H1 (cell line): ENCODE measurements at regions not wholly inside any gene's neighbourhood (a gene's known extent, or its start where the extent isn't known, plus 50 kb on each side); places are given as distances from the start of the nearest gene placed in this dataset.

Experiments
- CTCF ChIA-PET: fragments of 300-600 bp; sonication (Branson Sonifier 250); formaldehyde crosslinking; loops from one replicate; lab custom pipeline; 2021; ENCODE audit not compliant: partially characterized antibody; lab: Charles Lee
- POLR2A ChIA-PET: fragments of 300-600 bp; sonication (Branson Sonifier 250); formaldehyde crosslinking; loops from one replicate; lab custom pipeline; 2021; ENCODE audit warnings: inconsistent platforms; ENCODE audit not compliant: partially characterized antibody; lab: Charles Lee
- DNase-seq, 2 experiments: peaks; one replicate each; pipeline versions ENCODE4 v3.0.0 to v3.0.0-alpha.2; 2010 to 2022; ENCODE audit warnings: low spot score in 2 of 2, low read depth in 1 of 2, mixed read lengths in 1 of 2
- FAIRE-seq: peaks from 2 replicates; lab custom pipeline; 2011; peaks lifted over from hg19 to GRCh38; lab: Jason Lieb, UNC
- H2AFZ ChIP-seq: 2 replicates; pipeline ENCODE4 v1.8.1; 2012; ENCODE audit warnings: low read length, inconsistent platforms
- H2AK5ac ChIP-seq: 2 replicates; pipeline ENCODE4 v1.6.1; 2013; ENCODE audit warnings: low read depth, low read length
- H2BK120ac ChIP-seq: replicated peaks from 2 replicates; pipeline ENCODE3; 2013; ENCODE audit warnings: low read depth, low read length, inconsistent platforms
- H2BK12ac ChIP-seq: 2 replicates; pipeline ENCODE4 v1.6.1; 2013; ENCODE audit warnings: low read depth, low read length
- H2BK15ac ChIP-seq: 2 replicates; pipeline ENCODE4 v1.6.1; 2013; ENCODE audit warnings: low read length
- H2BK20ac ChIP-seq: 2 replicates; pipeline ENCODE4 v1.6.1; 2013; ENCODE audit warnings: low read length
- H2BK5ac ChIP-seq: 2 replicates; pipeline ENCODE4 v1.6.1; 2013; ENCODE audit warnings: low read depth, low read length
- H3K14ac ChIP-seq: 2 replicates; pipeline ENCODE4 v1.6.1; 2013; ENCODE audit warnings: inconsistent platforms; ENCODE audit not compliant: insufficient read length
- H3K18ac ChIP-seq: 2 replicates; pipeline ENCODE4 v1.6.1; 2013; ENCODE audit warnings: low read length; ENCODE audit errors: extremely low read depth
- H3K23ac ChIP-seq: 2 replicates; pipeline ENCODE4 v1.6.1; 2013; ENCODE audit warnings: inconsistent platforms; ENCODE audit not compliant: insufficient read length
- H3K23me2 ChIP-seq: 2 replicates; pipeline ENCODE4 v1.6.1; 2013; ENCODE audit warnings: low read depth, low read length
- H3K27ac ChIP-seq: 2 replicates; pipeline ENCODE4 v1.6.1; 2011; ENCODE audit warnings: low read depth, low read length, inconsistent platforms
- H3K27me3 ChIP-seq, 4 experiments: replicated peaks in 1 of 4; 1 replicate in 1 of 4; 2 replicates in 3 of 4; pipeline versions ENCODE4 v1.6.1 to v1.8.1; 2011 to 2013; ENCODE audit warnings: low read length in 3 of 4, mild to moderate bottlenecking in 3 of 4, inconsistent platforms in 2 of 4, mixed read lengths in 2 of 4, moderate library complexity in 1 of 4; ENCODE audit not compliant: control insufficient read depth in 3 of 4, insufficient read depth in 3 of 4; ENCODE audit errors: extremely low read depth in 1 of 4
- H3K36me3 ChIP-seq, 4 experiments: 2 replicates each; pipeline versions ENCODE4 v1.6.1 to v1.8.1; 2011 to 2013; ENCODE audit warnings: mild to moderate bottlenecking in 4 of 4, low read length in 3 of 4, moderate library complexity in 2 of 4, control low read depth in 1 of 4, inconsistent platforms in 1 of 4; ENCODE audit not compliant: insufficient read depth in 4 of 4, control insufficient read depth in 2 of 4
- H3K4ac ChIP-seq: replicated peaks from 2 replicates; pipeline ENCODE3; 2013; ENCODE audit warnings: low read length, low read depth, mixed read lengths, inconsistent platforms; ENCODE audit not compliant: insufficient read length
- H3K4me1 ChIP-seq, 4 experiments: replicated peaks in 1 of 4; 1 replicate in 1 of 4; 2 replicates in 3 of 4; pipeline versions ENCODE4 v1.6.1 to v1.8.1; 2011 to 2013; ENCODE audit warnings: low read length in 3 of 4, inconsistent platforms in 2 of 4, mixed read lengths in 1 of 4; ENCODE audit not compliant: insufficient read depth in 4 of 4, control insufficient read depth in 3 of 4
- H3K4me2 ChIP-seq, 2 experiments: 2 replicates each; pipeline versions ENCODE4 v1.6.1 to v1.8.1; 2011 to 2013; ENCODE audit warnings: low read depth in 2 of 2, low read length in 2 of 2, control low read depth in 1 of 2, inconsistent platforms in 1 of 2, mild to moderate bottlenecking in 1 of 2; ENCODE audit not compliant: insufficient read depth in 1 of 2
- H3K4me3 ChIP-seq, 4 experiments: fragments of 200-600, 300-600 bp in 1 of 4; sonication (generic), shearing (Covaris generic), sonication (Bioruptor Twin) in 1 of 4; 2 replicates each; pipeline versions ENCODE4 v1.5.1 to v1.8.1; 2011 to 2016; ENCODE audit warnings: low read length in 4 of 4, low read depth in 3 of 4, control low read depth in 2 of 4, inconsistent platforms in 2 of 4, mild to moderate bottlenecking in 2 of 4, mixed read lengths in 1 of 4, moderate library complexity in 1 of 4; ENCODE audit not compliant: insufficient read depth in 2 of 4; ENCODE audit errors: extremely low read depth in 1 of 4
- H3K56ac ChIP-seq: replicated peaks from 2 replicates; pipeline ENCODE3; 2013; ENCODE audit warnings: low read depth, mild to moderate bottlenecking, mixed read lengths, low read length, inconsistent platforms; ENCODE audit not compliant: insufficient read length
- H3K79me1 ChIP-seq: 2 replicates; pipeline ENCODE4 v1.6.1; 2013; ENCODE audit warnings: low read depth, low read length, control low read depth
- H3K79me2 ChIP-seq, 2 experiments: 2 replicates each; pipeline versions ENCODE4 v1.6.1 to v1.8.1; 2012 to 2013; ENCODE audit warnings: low read length in 2 of 2, mild to moderate bottlenecking in 2 of 2, inconsistent platforms in 1 of 2; ENCODE audit not compliant: insufficient read depth in 2 of 2, control insufficient read depth in 1 of 2
- H3K9ac ChIP-seq, 4 experiments: replicated peaks in 1 of 4; 1 replicate in 1 of 4; 2 replicates in 3 of 4; pipeline versions ENCODE4 v1.6.1 to v1.8.1; 2011 to 2013; ENCODE audit warnings: low read depth in 3 of 4, low read length in 3 of 4, control low read depth in 2 of 4, mild to moderate bottlenecking in 2 of 4, moderate library complexity in 2 of 4, inconsistent platforms in 1 of 4; ENCODE audit errors: extremely low read depth in 1 of 4
- H3K9me3 ChIP-seq, 2 experiments: 2 replicates each; pipeline versions ENCODE4 v1.6.1 to v1.8.1; 2012 to 2013; ENCODE audit warnings: mild to moderate bottlenecking in 2 of 2, moderate library complexity in 2 of 2, control low read depth in 1 of 2, inconsistent platforms in 1 of 2, low read depth in 1 of 2, low read length in 1 of 2, mixed read lengths in 1 of 2; ENCODE audit not compliant: insufficient read depth in 2 of 2
- H4K20me1 ChIP-seq, 2 experiments: replicated peaks in 1 of 2; 2 replicates each; pipeline versions ENCODE3 to v1.8.1; 2011 to 2013; ENCODE audit warnings: inconsistent platforms in 2 of 2, low read length in 2 of 2, mild to moderate bottlenecking in 1 of 2; ENCODE audit not compliant: insufficient read depth in 2 of 2, control insufficient read depth in 1 of 2
- H4K5ac ChIP-seq: 2 replicates; pipeline ENCODE4 v1.6.1; 2013; ENCODE audit warnings: low read length, low read depth, mixed read lengths, inconsistent platforms; ENCODE audit not compliant: insufficient read length
- H4K8ac ChIP-seq: 2 replicates; pipeline ENCODE4 v1.8.0; 2013; ENCODE audit warnings: mild to moderate bottlenecking, moderate library complexity, low read length, inconsistent platforms; ENCODE audit not compliant: insufficient read depth; ENCODE audit errors: extremely low read depth
- H4K91ac ChIP-seq: replicated peaks from 2 replicates; pipeline ENCODE3; 2013; ENCODE audit warnings: low read length, mixed read lengths, inconsistent platforms; ENCODE audit not compliant: insufficient read length
- BRCA1 ChIP-seq: IDR thresholded peaks from 2 replicates; pipeline ENCODE4 v1.6.1; 2012; ENCODE audit warnings: low read depth, low read length, improper control_type of control experiment
- EP300 ChIP-seq, 2 experiments: IDR thresholded peaks; 1 replicate in 1 of 2; 2 replicates in 1 of 2; pipeline ENCODE4 v1.6.1; 2011 to 2012; ENCODE audit warnings: low read depth in 2 of 2, low read length in 2 of 2, mild to moderate bottlenecking in 2 of 2, borderline replicate concordance in 1 of 2, inconsistent platforms in 1 of 2, moderate library complexity in 1 of 2
- NRF1 ChIP-seq: IDR thresholded peaks from 2 replicates; pipeline ENCODE4 v1.6.1; 2011; ENCODE audit warnings: mild to moderate bottlenecking, low read depth, low read length, improper control_type of control experiment
- RNF2 ChIP-seq: fragments of 200-900, 300-1000 bp; sonication (generic); IDR thresholded peaks from 2 replicates; pipeline ENCODE4 v1.7.1; 2016; ENCODE audit warnings: borderline replicate concordance, low read depth, mild to moderate bottlenecking, antibody characterized with exemption, low read length; ENCODE audit not compliant: poor library complexity, severe bottlenecking; ENCODE audit errors: missing control alignments
- SIN3A ChIP-seq, 2 experiments: IDR thresholded peaks in 1 of 2; conservative IDR thresholded peaks in 1 of 2; 2 replicates each; pipeline ENCODE4 v1.6.1; 2011 to 2012; ENCODE audit warnings: low read length in 2 of 2, improper control_type of control experiment in 1 of 2, low read depth in 1 of 2, mild to moderate bottlenecking in 1 of 2
- SIX5 ChIP-seq: IDR thresholded peaks from 2 replicates; pipeline ENCODE4 v1.6.1; 2011; ENCODE audit warnings: mild to moderate bottlenecking, low read depth, low read length
- SP2 ChIP-seq: IDR thresholded peaks from 2 replicates; pipeline ENCODE4 v1.6.1; 2012; ENCODE audit warnings: mild to moderate bottlenecking, low read length, inconsistent platforms
- SUZ12 ChIP-seq: fragments of 200-600 bp; sonication (generic); IDR thresholded peaks from 2 replicates; pipeline ENCODE4 v1.6.1; 2012; ENCODE audit warnings: mild to moderate bottlenecking, inconsistent platforms, low read length, moderate library complexity, mixed read lengths
- TAF1 ChIP-seq: IDR thresholded peaks from 2 replicates; pipeline ENCODE4 v1.6.1; 2011; ENCODE audit warnings: mild to moderate bottlenecking, low read depth, low read length
- TAF7 ChIP-seq: optimal IDR thresholded peaks from 2 replicates; pipeline ENCODE3; 2011; ENCODE audit warnings: low read depth, mild to moderate bottlenecking, inconsistent platforms, low read length, moderate library complexity, borderline replicate concordance
- TBP ChIP-seq: IDR thresholded peaks from 2 replicates; pipeline ENCODE4 v1.6.1; 2011; ENCODE audit warnings: low read depth, low read length, improper control_type of control experiment
- WGBS, 2 experiments: shearing (Covaris generic) in 1 of 2; methylation state at CpG; one replicate each; pipeline versions ENCODE4 v1.1.6 to v1.1.7; 2013 to 2015; ENCODE audit warnings: low lambda C conversion rate in 2 of 2, mixed read lengths in 2 of 2, inconsistent platforms in 1 of 2, low coverage in 1 of 2, missing lambda C conversion rate in 1 of 2; ENCODE audit not compliant: insufficient replicate concordance in 2 of 2, insufficient coverage in 1 of 2, insufficient read length in 1 of 2; ENCODE audit errors: extremely low coverage in 1 of 2, missing lambda C conversion rate in 1 of 2; 5-methylcytosine and 5-hydroxymethylcytosine counted together

GRCh38 chr1:90200646-90201205, 205.8 kb downstream of the ZNF326 start:
- H3K23me2 ChIP-seq = no peaks in the 10 kb centered on the region
- no peak for DNase-seq
- no peak overlapping the region for H3K23ac ChIP-seq
- H3K9ac ChIP-seq = no peak overlapping the region
- no peak overlapping the region for H3K14ac ChIP-seq
- H2AK5ac ChIP-seq = no peak overlapping the region
- FAIRE-seq = peak; percentile 32
- H3K79me2 ChIP-seq = no peaks in the 10 kb centered on the region
- no peak overlapping the region for H3K56ac ChIP-seq
- H4K5ac ChIP-seq = no peak overlapping the region
- H2BK5ac ChIP-seq = no peak overlapping the region
- H3K4me1 ChIP-seq = peaks cover 2 to 9% (median 2%) of the 10 kb centered on the region in 4 experiments; a peak in 5 of 7 replicates
- TF ChIP-seq SIX5 (no peak), NRF1 (no peak), TAF7 (no peak), RNF2 (no peak), TAF1 (no peak), SIN3A (conservative IDR thresholded peaks at IDR 0.05 in 1 of 2, IDR thresholded peaks at IDR 0.05 in 1 of 2; ENCODE audit: low read depth in 1 of 2, low read length in 2 of 2) (no peak), SUZ12 (no peak), BRCA1 (no peak), EP300 (IDR thresholded peaks at IDR 0.05; ENCODE audit: borderline replicate concordance in 1 of 2, low read depth in 2 of 2, low read length in 2 of 2) (no peak), TBP (no peak), SP2 (no peak)
- H4K8ac ChIP-seq = no peak overlapping the region
- H3K79me1 ChIP-seq = no peaks in the 10 kb centered on the region
- ChIA-PET CTCF (interaction anchor here (0.6 to 2.0 kb wide), 5 partner anchors 14 to 415 kb away, joined by 3 to 7 read pairs (median 4); no protein-coding TSS in a partner anchor), POLR2A (no interaction called here)
- no peak overlapping the region for H3K27ac ChIP-seq
- H3K9me3 ChIP-seq = no peaks in the 10 kb centered on the region
- H3K4me3 ChIP-seq = no peak overlapping the region
- H2BK15ac ChIP-seq = no peak overlapping the region
- no peak overlapping the region for H3K4me2 ChIP-seq
- H3K36me3 ChIP-seq = no peaks in the 10 kb centered on the region
- no peak overlapping the region for H2BK120ac ChIP-seq
- H2AFZ ChIP-seq = no peak overlapping the region
- no peak overlapping the region for H3K4ac ChIP-seq
- 85% methylated on average over 5 of the region's 5 CpGs; no CpG with 5 or more reads in 1 of the 2 experiments for WGBS, 2 experiments
- no peak overlapping the region for H4K91ac ChIP-seq
- no peak overlapping the region for H2BK12ac ChIP-seq
- no peak overlapping the region for H2BK20ac ChIP-seq
- H3K27me3 ChIP-seq = no peaks in the 10 kb centered on the region; a peak in 1 of 7 replicates
- no peaks in the 10 kb centered on the region for H4K20me1 ChIP-seq
- no peak overlapping the region for H3K18ac ChIP-seq
